ENCODE measurements at regions not wholly inside any gene's neighbourhood (a gene's known extent, or its start where the extent isn't known, plus 50 kb on each side); places are given as distances from the start of the nearest gene placed in this dataset.

- TF ChIP-seq CTCF (IDR thresholded peaks at IDR 0.05; ENCODE audit: low read depth, low read length, poor library complexity, severe bottlenecking) (no peak), EZH2phosphoT487 (IDR thresholded peaks at IDR 0.05; ENCODE audit: borderline replicate concordance, low read length) (no peak)
These were observed 583.9 kb upstream of the KLHL29 start for GRCh38 chr2:22801071-22801470.
